ENCODE measurements at regions not wholly inside any gene's neighbourhood (a gene's known extent, or its start where the extent isn't known, plus 50 kb on each side); places are given as distances from the start of the nearest gene placed in this dataset.
"Not testable (repeated sequence)": the region's sequence is repeated elsewhere in the genome, so short reads cannot be mapped to it uniquely, and the experiment has no call there.

- H3K36me3 ChIP-seq, result no peaks in the 10 kb centered on the region
- H3K27ac ChIP-seq, result no peak overlapping the region
- no peaks in the 10 kb centered on the region for H3K4me1 ChIP-seq (replicated peaks)
- H3K4me3 ChIP-seq, result no peak overlapping the region
- no peaks in the 10 kb centered on the region for H3K9me3 ChIP-seq (replicated peaks)
- H3K27me3 ChIP-seq (replicated peaks), result no peaks in the 10 kb centered on the region
- DNase-seq (ENCODE audit: low read depth in 1 of 2, low spot score in 2 of 2), result no peak
Measured at GRCh38 chr13:80957019-80957655, 616.2 kb upstream of the SPRY2 start.

GRCh38 chr13:80955501-80955900 is 614.6 kb upstream of the SPRY2 start:
- no peaks in the 10 kb centered on the region for H3K36me3 ChIP-seq
- H3K4me1 ChIP-seq (replicated peaks), result no peaks in the 10 kb centered on the region
- no peaks in the 10 kb centered on the region for H3K27me3 ChIP-seq (replicated peaks)
- H3K4me3 ChIP-seq, result no peak overlapping the region
- no peak overlapping the region for H3K27ac ChIP-seq
- DNase-seq (ENCODE audit: low read depth in 1 of 2, low spot score in 2 of 2), result no peak
- H3K9me3 ChIP-seq (replicated peaks), result no peaks in the 10 kb centered on the region

GRCh38 chr13:80952158-80952557 is 611.2 kb upstream of the SPRY2 start:
- no peaks in the 10 kb centered on the region for H3K36me3 ChIP-seq
- no peaks in the 10 kb centered on the region for H3K27me3 ChIP-seq (replicated peaks)
- H3K4me3 ChIP-seq, result no peak overlapping the region
- no peak for DNase-seq (ENCODE audit: low read depth in 1 of 2, low spot score in 2 of 2)
- H3K9me3 ChIP-seq (replicated peaks), result no peaks in the 10 kb centered on the region
- no peaks in the 10 kb centered on the region for H3K4me1 ChIP-seq (replicated peaks)
- H3K27ac ChIP-seq, result no peak overlapping the region

- no peak overlapping the region for H3K27ac ChIP-seq
Measured at GRCh38 chr13:80946008-80946802, 605.3 kb upstream of the SPRY2 start.

GRCh38 chr13:80945328-80945727 is 604.4 kb upstream of the SPRY2 start:
- Histone ChIP-seq H3K4me1 (replicated peaks) (no peaks in the 10 kb centered on the region), H3K27ac (no peak overlapping the region), H3K27me3 (replicated peaks) (no peaks in the 10 kb centered on the region), H3K36me3 (no peaks in the 10 kb centered on the region), H3K4me3 (no peak overlapping the region), H3K9me3 (replicated peaks) (no peaks in the 10 kb centered on the region)
- no peak for DNase-seq (ENCODE audit: low read depth in 1 of 2, low spot score in 2 of 2)

More at GRCh38 chr13:80946008-80946802, 605.3 kb upstream of the SPRY2 start:
- no peaks in the 10 kb centered on the region for H3K9me3 ChIP-seq (replicated peaks)
- no peak overlapping the region for H3K4me3 ChIP-seq
- no peak for DNase-seq (ENCODE audit: low read depth in 1 of 2, low spot score in 2 of 2)
- no peaks in the 10 kb centered on the region for H3K36me3 ChIP-seq
- no peaks in the 10 kb centered on the region for H3K4me1 ChIP-seq (replicated peaks)
- no peaks in the 10 kb centered on the region for H3K27me3 ChIP-seq (replicated peaks)

- no peak overlapping the region for H3K4me3 ChIP-seq
- H3K27me3 ChIP-seq (replicated peaks), result no peaks in the 10 kb centered on the region
- no peak overlapping the region for H3K27ac ChIP-seq
- H3K36me3 ChIP-seq, result no peaks in the 10 kb centered on the region
- DNase-seq (ENCODE audit: low read depth in 1 of 2, low spot score in 2 of 2), result no peak
- H3K9me3 ChIP-seq (replicated peaks), result no peaks in the 10 kb centered on the region
- no peaks in the 10 kb centered on the region for H3K4me1 ChIP-seq (replicated peaks)
Measured at GRCh38 chr13:80939581-80939980, 598.7 kb upstream of the SPRY2 start.

- Histone ChIP-seq H3K36me3 (no peaks in the 10 kb centered on the region), H3K27ac (no peak overlapping the region), H3K9me3 (replicated peaks) (no peaks in the 10 kb centered on the region), H3K4me1 (replicated peaks) (no peaks in the 10 kb centered on the region), H3K27me3 (replicated peaks) (no peaks in the 10 kb centered on the region), H3K4me3 (no peak overlapping the region)
- DNase-seq (ENCODE audit: low read depth in 1 of 2, low spot score in 2 of 2), result peak in 1 of 2 experiments; percentile 29
Measured at GRCh38 chr13:80931766-80932165, 590.8 kb upstream of the SPRY2 start.

GRCh38 chr13:80931118-80931517 is 590.2 kb upstream of the SPRY2 start:
- H3K9me3 ChIP-seq (replicated peaks), result no peaks in the 10 kb centered on the region
- H3K27me3 ChIP-seq (replicated peaks), result no peaks in the 10 kb centered on the region
- H3K4me3 ChIP-seq, result no peak overlapping the region
- no peak for DNase-seq (ENCODE audit: low read depth in 1 of 2, low spot score in 2 of 2)
- H3K27ac ChIP-seq, result no peak overlapping the region
- no peaks in the 10 kb centered on the region for H3K36me3 ChIP-seq
- H3K4me1 ChIP-seq (replicated peaks), result no peaks in the 10 kb centered on the region

- Histone ChIP-seq H3K27ac (no peak overlapping the region), H3K36me3 (no peaks in the 10 kb centered on the region), H3K4me1 (replicated peaks) (no peaks in the 10 kb centered on the region), H3K27me3 (replicated peaks) (no peaks in the 10 kb centered on the region), H3K9me3 (replicated peaks) (no peaks in the 10 kb centered on the region), H3K4me3 (no peak overlapping the region)
- DNase-seq (ENCODE audit: low read depth in 1 of 2, low spot score in 2 of 2), result no peak
Measured at GRCh38 chr13:80928241-80928640, 587.3 kb upstream of the SPRY2 start.

- DNase-seq (ENCODE audit: low read depth in 1 of 2, low spot score in 2 of 2); H3K9me3 ChIP-seq (replicated peaks); H3K36me3 ChIP-seq; H3K27ac ChIP-seq; H3K27me3 ChIP-seq (replicated peaks); H3K4me3 ChIP-seq; H3K4me1 ChIP-seq (replicated peaks): not testable (repeated sequence)
Measured at GRCh38 chr13:80926024-80926423, 585.1 kb upstream of the SPRY2 start.

GRCh38 chr13:80924596-80924995 is 583.7 kb upstream of the SPRY2 start:
- no peaks in the 10 kb centered on the region for H3K36me3 ChIP-seq
- no peak for DNase-seq (ENCODE audit: low read depth in 1 of 2, low spot score in 2 of 2)
- H3K4me3 ChIP-seq, result no peak overlapping the region
- H3K27ac ChIP-seq, result no peak overlapping the region
- H3K9me3 ChIP-seq (replicated peaks), result no peaks in the 10 kb centered on the region
- H3K4me1 ChIP-seq (replicated peaks), result no peaks in the 10 kb centered on the region
- H3K27me3 ChIP-seq (replicated peaks), result no peaks in the 10 kb centered on the region

GRCh38 chr13:80923907-80924306 is 583.0 kb upstream of the SPRY2 start:
- no peaks in the 10 kb centered on the region for H3K27me3 ChIP-seq (replicated peaks)
- H3K9me3 ChIP-seq (replicated peaks), result no peaks in the 10 kb centered on the region
- no peak overlapping the region for H3K27ac ChIP-seq
- no peak for DNase-seq (ENCODE audit: low read depth in 1 of 2, low spot score in 2 of 2)
- H3K36me3 ChIP-seq, result no peaks in the 10 kb centered on the region
- H3K4me1 ChIP-seq (replicated peaks), result no peaks in the 10 kb centered on the region
- no peak overlapping the region for H3K4me3 ChIP-seq

GRCh38 chr13:80921971-80922370 is 581.0 kb upstream of the SPRY2 start:
- DNase-seq (ENCODE audit: low read depth in 1 of 2, low spot score in 2 of 2), result no peak

GRCh38 chr13:80921541-80921940 is 580.6 kb upstream of the SPRY2 start:
- DNase-seq (ENCODE audit: low read depth in 1 of 2, low spot score in 2 of 2), result no peak
- no peaks in the 10 kb centered on the region for H3K9me3 ChIP-seq (replicated peaks)
- no peaks in the 10 kb centered on the region for H3K4me1 ChIP-seq (replicated peaks)
- no peak overlapping the region for H3K27ac ChIP-seq
- no peak overlapping the region for H3K4me3 ChIP-seq
- H3K27me3 ChIP-seq (replicated peaks), result no peaks in the 10 kb centered on the region
- no peaks in the 10 kb centered on the region for H3K36me3 ChIP-seq

More at GRCh38 chr13:80921971-80922370, 581.0 kb upstream of the SPRY2 start:
- Histone ChIP-seq H3K9me3 (replicated peaks) (no peaks in the 10 kb centered on the region), H3K27me3 (replicated peaks) (no peaks in the 10 kb centered on the region), H3K4me3 (no peak overlapping the region), H3K4me1 (replicated peaks) (no peaks in the 10 kb centered on the region), H3K36me3 (no peaks in the 10 kb centered on the region), H3K27ac (no peak overlapping the region)
